Heart left ventricle (tissue), 16 donors: ENCODE measurements at regions not wholly inside any gene's neighbourhood (a gene's known extent, or its start where the extent isn't known, plus 50 kb on each side); places are given as distances from the start of the nearest gene placed in this dataset.
"Not testable (repeated sequence)": the region's sequence is repeated elsewhere in the genome, so short reads cannot be mapped to it uniquely, and the experiment has no call there.

Experiments used
- ATAC-seq, 4 donors: fragments of 200-7000 bp; cut with Tn5 transposase; one replicate each; pipeline ENCODE4 v1.9.1; 2020 to 2022; ENCODE audit warnings: moderate library complexity in 4 of 4, mild to moderate bottlenecking in 3 of 4, moderate number of reproducible peaks in 1 of 4
- DNase-seq, 5 donors: peaks; one replicate each; pipeline ENCODE4 v3.0.0-alpha.2; 2020
- H3K27ac ChIP-seq, 12 donors: fragments of 200-600 bp; sonication (generic) in 4 of 12; one replicate each; pipeline versions ENCODE4 v1.5.0 to v1.8.0; 2016 to 2022; ENCODE audit warnings: mild to moderate bottlenecking in 2 of 12
- H3K27me3 ChIP-seq, 9 donors: fragments of 200-600 bp; sonication (generic) in 2 of 9; one replicate each; pipeline versions ENCODE4 v1.5.1 to v1.8.0; 2016 to 2022; ENCODE audit warnings: mild to moderate bottlenecking in 3 of 9
- H3K36me3 ChIP-seq, 9 donors: fragments of 200-600 bp; sonication (generic) in 2 of 9; one replicate each; pipeline versions ENCODE4 v1.5.0 to v1.8.0; 2018 to 2022; ENCODE audit warnings: mild to moderate bottlenecking in 2 of 9
- H3K4me1 ChIP-seq, 12 donors: fragments of 200-600 bp; sonication (generic) in 4 of 12; one replicate each; pipeline versions ENCODE4 v1.5.0 to v1.8.0; 2016 to 2022; ENCODE audit warnings: mild to moderate bottlenecking in 3 of 12
- H3K4me3 ChIP-seq, 12 donors: fragments of 200-600 bp; sonication (generic) in 4 of 12; one replicate each; pipeline versions ENCODE4 v1.5.0 to v1.8.0; 2017 to 2022; ENCODE audit warnings: mild to moderate bottlenecking in 9 of 12, moderate library complexity in 4 of 12
- H3K9me3 ChIP-seq, 12 donors: fragments of 200-600 bp; sonication (generic) in 4 of 12; one replicate each; pipeline versions ENCODE4 v1.5.0 to v1.8.0; 2016 to 2022; ENCODE audit warnings: mild to moderate bottlenecking in 1 of 12
- POLR2A ChIP-seq, 2 donors: fragments of 450-650 bp; IDR thresholded peaks; one replicate each; pipeline ENCODE4 v1.6.1; 2017; ENCODE audit warnings: antibody characterized with exemption in 2 of 2, mild to moderate bottlenecking in 2 of 2, moderate library complexity in 2 of 2
- WGBS, 4 donors: extraction: QIAGEN DNeasy Blood & Tissue Kit in 2 of 4; methylation state at CpG; one replicate each; pipeline versions ENCODE4 v1.1.5 to v1.1.7; 2013 to 2018; 5-methylcytosine and 5-hydroxymethylcytosine counted together
- intact Hi-C, 10 donors: fragments of 100-400 bp; cut with DNase I; formaldehyde crosslinking; loops; one replicate each; pipeline versions ENCODE4 v1.11.1 to v1.14.2; 2022
- donor health status: ischemic (EF 13 %, LVEDD 7.1; RV severe dilation, severe dysfunction).
- donor health status: healthy with polysubstance abuse.
- donor health status: DM: no; HTN: yes; CAD: no.
- donor health status: DM: no; HTN: no; CAD: no.
- donor health status: ischemic (EF 25% LVEDD 6.9; RV normal size, moderate dysfunction).
- donor health status: ischemic (EF 25% LVEDD 5.7; RV mildly dilated, moderate dysfunction).
- donor health status: healthy.
- donor health status: DM: yes; HTN: yes; CAD: no.
- donor health status: ischemic (EF 35%, LVEDD 5.7; RV mildly dilated, moderate dysfunction).
- donor health status: nonischemic (EF 11% LVEDD 7.7; RV severe dilation, severe dysfunction).
- donor health status: DM: yes; HTN: yes; CAD: no.
- donor health status: PGD.
- donor health status: ischemic (EF 29% LVEDD 5.4; RV normal size, mild dysfunction).
- donor health status: nonischemic (EF 23%, LVEDD 6.1; RV moderate dilation, normal function).

- intact Hi-C loops, H3K36me3 ChIP-seq: not testable (repeated sequence)
- peak; percentile 94 to 100 (median 98) for ATAC-seq
- TF ChIP-seq POLR2A (IDR thresholded peaks at IDR 0.05): peak in 1 of 2 donors; percentile 54
- peak; percentile 88 to 98 (median 95) for DNase-seq
- Histone ChIP-seq H3K4me3 (peak overlapping the region; percentile 2 to 65 (median 48)), H3K27ac (peak overlapping the region in 10 of 12 donors; percentile 23 to 88 (median 61)), H3K4me1 (peaks cover 0 to 15% (median 4%) of the 10 kb centered on the region in 12 donors), H3K9me3 (peaks cover 0 to 10% (median 4%) of the 10 kb centered on the region in 12 donors), H3K27me3 (peaks cover 3 to 36% (median 12%) of the 10 kb centered on the region in 9 donors)
- 0 to 2% (median 1%) methylated on average over 34 to 57 of the region's 60 CpGs for WGBS, 4 donors
These were observed 1648.3 kb downstream of the SPATA31A7 start for GRCh38 chr9:62838024-62838718.

DNA sequence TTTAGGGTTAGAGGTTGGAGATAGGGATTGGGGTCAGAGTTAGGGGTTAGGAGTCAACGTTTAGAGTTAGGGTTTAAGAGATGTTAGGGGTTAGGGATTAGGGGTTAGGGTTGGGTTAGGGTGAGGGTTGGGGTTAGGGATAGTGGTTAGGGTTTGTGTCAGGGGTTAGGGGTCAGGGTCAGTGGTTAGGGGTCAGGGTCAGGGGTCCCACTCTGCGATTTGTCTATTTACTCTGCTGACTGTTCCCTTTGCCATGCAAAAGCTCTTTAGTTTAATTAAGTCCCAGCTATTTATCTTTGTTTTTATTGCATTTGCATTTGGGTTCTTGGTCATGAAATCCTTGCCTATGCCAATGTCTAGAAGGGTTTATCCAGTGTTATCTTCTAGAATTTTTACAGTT lies 1649.3 kb downstream of the SPATA31A7 start:
- H3K9me3 ChIP-seq: peaks cover 0 to 14% (median 7%) of the 10 kb centered on the region in 12 donors
- H3K4me1 ChIP-seq: peaks cover 0 to 15% (median 4%) of the 10 kb centered on the region in 12 donors
- intact Hi-C loops, ATAC-seq, H3K27ac ChIP-seq, H3K36me3 ChIP-seq, H3K4me3 ChIP-seq: not testable (repeated sequence)
- peak in 1 of 5 donors; percentile 21 for DNase-seq
- peaks cover 4 to 31% (median 10%) of the 10 kb centered on the region in 9 donors for H3K27me3 ChIP-seq
- 45 to 69% (median 59%) methylated on average over 1 to 2 of the region's 2 CpGs for WGBS, 4 donors

DNA sequence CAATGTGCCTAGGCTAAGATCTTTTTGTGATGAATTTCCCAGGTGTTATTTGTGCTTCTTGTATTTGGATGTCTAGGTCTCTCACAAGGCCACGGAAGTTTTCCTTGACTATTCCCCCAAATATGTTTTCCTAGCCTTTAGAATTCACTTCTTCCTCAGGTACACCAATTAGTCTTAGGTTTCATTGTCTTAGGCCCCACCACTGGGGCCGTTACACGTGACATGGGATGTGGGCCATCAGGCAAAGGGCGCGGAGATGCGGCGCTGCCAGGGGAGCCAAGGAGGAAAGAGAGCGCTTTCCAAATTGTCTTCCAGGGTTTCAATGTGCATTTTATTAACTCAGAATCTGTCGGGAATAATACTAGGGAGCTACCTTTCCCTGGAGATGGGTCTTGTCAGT lies 1653.3 kb downstream of the SPATA31A7 start:
- intact Hi-C loops, H3K4me3 ChIP-seq, H3K36me3 ChIP-seq, H3K27ac ChIP-seq, H3K4me1 ChIP-seq: not testable (repeated sequence)
- H3K27me3 ChIP-seq: peaks cover 2 to 21% (median 10%) of the 10 kb centered on the region in 9 donors
- ATAC-seq (peak in 2 of 4 donors; percentile 11 to 16), DNase-seq (peak in 1 of 5 donors; percentile 45)
- WGBS, 4 donors: 60 to 64% (median 63%) methylated on average over 9 of the region's 9 CpGs
- peaks cover 0 to 14% (median 7%) of the 10 kb centered on the region in 12 donors for H3K9me3 ChIP-seq

DNA sequence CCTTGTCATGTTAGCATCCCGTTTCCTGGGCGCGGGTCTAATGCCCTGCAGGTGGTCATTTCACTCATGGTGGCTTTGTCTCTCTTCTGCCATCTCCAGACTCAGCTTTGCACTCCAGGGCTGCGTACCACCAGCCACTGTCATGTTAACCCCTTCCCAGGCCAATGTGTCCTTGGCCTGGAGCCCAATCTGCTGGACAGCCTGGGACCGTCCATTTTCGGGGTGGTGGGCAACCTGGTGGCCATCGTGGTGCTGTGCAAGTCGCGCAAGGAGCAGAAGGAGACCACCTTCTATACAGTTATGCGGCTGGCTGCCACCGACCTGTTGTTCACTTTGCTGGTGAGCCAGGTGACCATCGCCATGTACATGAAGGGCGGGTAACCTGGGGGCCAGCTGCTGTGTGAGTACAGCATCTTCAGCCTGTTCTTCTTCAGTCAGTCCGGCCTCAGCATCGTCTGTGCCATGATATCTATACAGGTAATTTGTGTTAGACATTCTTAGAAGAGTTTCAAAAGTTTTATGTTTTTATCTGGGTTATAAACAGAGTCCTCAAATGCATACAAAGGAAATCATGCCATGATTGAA lies 1654.0 kb downstream of the SPATA31A7 start:
- WGBS, 4 donors: 59 to 69% (median 68%) methylated on average over 10 to 13 of the region's 15 CpGs
- H3K9me3 ChIP-seq: peaks cover 0 to 14% (median 7%) of the 10 kb centered on the region in 12 donors
- H3K36me3 ChIP-seq, H3K27ac ChIP-seq, H3K4me1 ChIP-seq, H3K4me3 ChIP-seq, intact Hi-C loops: not testable (repeated sequence)
- ATAC-seq (peak in 3 of 4 donors; percentile 20 to 73 (median 39)), DNase-seq (peak in 1 of 5 donors; percentile 28)
- peaks cover 2 to 21% (median 10%) of the 10 kb centered on the region in 9 donors for H3K27me3 ChIP-seq

DNA sequence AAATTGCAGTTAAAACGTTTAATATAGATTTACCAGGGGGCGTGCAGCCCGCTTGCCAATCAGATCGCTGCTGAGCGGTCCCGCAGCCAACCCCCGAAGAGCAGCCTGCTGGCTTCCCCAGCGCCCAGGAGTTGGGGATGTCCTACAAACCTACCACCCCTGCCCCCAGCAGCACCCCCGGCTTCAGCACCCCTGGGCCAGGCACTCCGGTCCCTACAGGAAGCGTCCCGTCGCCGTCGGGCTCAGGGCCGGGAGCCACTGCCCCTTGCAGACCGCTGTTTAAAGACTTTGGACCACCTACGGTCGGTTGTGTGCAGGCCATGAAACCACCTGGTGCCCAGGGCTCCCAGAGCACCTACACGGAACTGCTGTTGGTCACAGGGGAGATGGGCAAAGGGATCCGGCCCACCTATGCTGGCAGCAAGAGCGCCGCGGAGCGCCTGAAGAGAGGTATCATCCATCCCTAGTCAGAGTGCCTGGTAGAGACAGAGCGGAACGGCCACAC lies 1654.9 kb downstream of the SPATA31A7 start:
- H3K4me1 ChIP-seq, H3K4me3 ChIP-seq, DNase-seq, H3K36me3 ChIP-seq, H3K27ac ChIP-seq, intact Hi-C loops: not testable (repeated sequence)
- ATAC-seq: peak in 3 of 4 donors; percentile 16 to 68 (median 22)
- WGBS, 4 donors: 47 to 61% (median 55%) methylated on average over 22 to 26 of the region's 27 CpGs
- H3K9me3 ChIP-seq: peaks cover 0 to 14% (median 7%) of the 10 kb centered on the region in 12 donors
- H3K27me3 ChIP-seq: peaks cover 2 to 21% (median 10%) of the 10 kb centered on the region in 9 donors

GRCh38 chr9:62848258-62848657 lies 1658.4 kb downstream of the SPATA31A7 start:
- DNase-seq, H3K4me1 ChIP-seq, ATAC-seq, H3K27ac ChIP-seq, intact Hi-C loops, H3K4me3 ChIP-seq, H3K36me3 ChIP-seq, H3K9me3 ChIP-seq: not testable (repeated sequence)
- 42 to 66% (median 62%) methylated on average over 1 to 2 of the region's 2 CpGs for WGBS, 4 donors
- H3K27me3 ChIP-seq: peaks cover under 1 to 33% (median 10%) of the 10 kb centered on the region in 9 donors

DNA sequence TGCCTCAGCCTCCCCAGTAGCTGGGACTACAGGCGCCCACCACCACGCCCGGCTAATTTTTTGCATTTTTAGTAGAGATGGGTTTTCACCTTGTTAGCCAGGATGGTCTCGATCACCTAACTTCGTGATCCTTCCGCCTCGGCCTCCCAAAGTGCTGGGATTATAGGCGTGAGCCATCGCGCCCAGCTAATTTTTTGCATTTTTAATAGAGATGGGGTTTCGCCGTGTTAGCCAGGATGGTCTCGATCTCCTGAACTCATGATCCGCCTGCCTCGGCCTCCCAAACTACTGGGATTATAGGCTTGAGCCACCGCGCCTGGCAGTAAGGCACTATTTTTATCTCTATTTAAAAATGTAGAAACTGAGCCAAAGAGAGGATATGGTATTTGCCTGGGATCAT lies 1660.2 kb downstream of the SPATA31A7 start:
- H3K9me3 ChIP-seq, ATAC-seq, H3K36me3 ChIP-seq, DNase-seq, H3K27ac ChIP-seq, H3K4me1 ChIP-seq, H3K4me3 ChIP-seq, intact Hi-C loops: not testable (repeated sequence)
- peaks cover 0 to 28% (median 10%) of the 10 kb centered on the region in 9 donors for H3K27me3 ChIP-seq
- WGBS, 4 donors: 82 to 86% (median 84%) methylated on average over 17 of the region's 17 CpGs

DNA sequence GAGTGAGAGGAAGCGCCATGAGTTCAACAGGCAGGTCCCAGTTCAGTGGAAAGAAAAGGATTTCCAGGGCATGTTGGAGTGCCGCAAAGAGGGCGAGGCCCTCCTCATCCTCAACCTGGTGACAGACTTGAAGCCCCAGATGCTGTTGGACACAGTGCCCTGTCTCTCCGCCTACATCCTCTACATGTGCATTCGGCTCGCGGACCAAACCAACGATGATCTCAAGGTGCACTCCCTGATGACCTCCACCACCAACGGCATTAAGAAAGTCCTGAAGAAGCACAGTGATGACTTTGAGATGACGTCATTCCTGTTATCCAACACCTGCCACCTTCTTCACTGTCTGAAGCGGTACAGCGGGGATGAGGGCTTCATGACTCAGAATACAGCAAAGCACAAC lies 1667.4 kb downstream of the SPATA31A7 start:
- H3K36me3 ChIP-seq, H3K27ac ChIP-seq, intact Hi-C loops, H3K9me3 ChIP-seq, H3K4me1 ChIP-seq, DNase-seq, H3K4me3 ChIP-seq: not testable (repeated sequence)
- 62 to 82% (median 78%) methylated on average over 5 to 10 of the region's 12 CpGs for WGBS, 4 donors
- peak in 1 of 4 donors; percentile 25 for ATAC-seq
- H3K27me3 ChIP-seq: peaks cover 0 to 29% (median 4%) of the 10 kb centered on the region in 9 donors

- H3K4me1 ChIP-seq, ATAC-seq, H3K36me3 ChIP-seq, H3K4me3 ChIP-seq, H3K9me3 ChIP-seq, intact Hi-C loops, DNase-seq, H3K27ac ChIP-seq: not testable (repeated sequence)
- 74 to 79% (median 78%) methylated on average over 1 of the region's 1 CpG for WGBS, 4 donors
- peaks cover 0 to 26% (median 0%) of the 10 kb centered on the region in 9 donors for H3K27me3 ChIP-seq
These were observed 1668.4 kb downstream of the SPATA31A7 start for GRCh38 chr9:62858240-62858639.

DNA sequence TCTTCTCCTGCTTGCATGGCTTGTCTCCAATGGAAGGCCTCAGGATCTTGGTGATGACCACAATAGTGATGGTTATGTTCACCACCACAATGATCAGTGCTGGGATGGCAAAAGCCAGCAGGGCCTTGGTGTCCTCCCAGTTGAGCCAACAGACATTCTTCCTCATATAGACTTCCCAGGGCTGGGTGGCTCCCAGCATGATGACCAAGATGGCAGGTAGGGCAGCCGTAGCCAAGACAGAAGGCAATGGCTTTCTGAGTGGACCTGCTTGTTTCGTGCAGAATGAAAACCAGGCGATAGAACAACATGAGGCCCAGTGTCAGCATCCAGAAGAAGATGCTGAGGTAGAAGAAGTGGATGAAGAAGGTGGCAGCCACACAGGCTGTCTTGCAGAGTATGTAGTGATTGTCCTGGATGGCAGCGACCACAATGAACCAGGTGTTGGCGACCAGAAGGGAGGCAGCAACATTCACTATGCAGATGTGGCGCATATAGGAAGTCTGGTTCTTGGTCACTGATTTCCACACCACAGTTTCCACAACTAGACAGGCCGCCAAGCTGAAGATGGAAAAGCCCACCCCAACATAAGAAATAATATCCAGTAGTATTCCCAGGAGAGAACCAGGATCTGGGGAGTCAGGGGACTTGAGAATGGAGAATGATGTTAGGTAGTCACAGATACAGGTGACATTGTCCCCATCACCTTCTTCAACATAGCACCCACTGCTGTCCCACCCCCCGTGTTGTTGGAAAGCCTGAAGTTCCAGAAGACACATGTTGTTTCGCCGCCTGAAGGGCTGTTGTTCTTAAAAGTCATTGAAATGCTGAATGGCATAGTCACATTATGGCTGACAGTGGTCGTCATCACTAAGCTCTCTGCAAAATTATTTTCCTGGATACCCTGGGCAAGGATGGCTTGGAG lies 1671.4 kb downstream of the SPATA31A7 start:
- WGBS, 4 donors: 87 to 89% (median 88%) methylated on average over 11 of the region's 11 CpGs
- peak in 2 of 4 donors; percentile 11 to 28 for ATAC-seq

More for the DNA sequence above, 1671.4 kb downstream of the SPATA31A7 start:
- H3K4me3 ChIP-seq, intact Hi-C loops, DNase-seq, H3K9me3 ChIP-seq, H3K27ac ChIP-seq, H3K36me3 ChIP-seq: not testable (repeated sequence)
- Histone ChIP-seq H3K4me1 (peaks cover 0 to 21% (median 10%) of the 10 kb centered on the region in 12 donors), H3K27me3 (peaks cover 0 to 26% (median 0%) of the 10 kb centered on the region in 9 donors)
